ENCODE measurements at regions not wholly inside any gene's neighbourhood (a gene's known extent, or its start where the extent isn't known, plus 50 kb on each side); places are given as distances from the start of the nearest gene placed in this dataset.
"Not testable (repeated sequence)": the region's sequence is repeated elsewhere in the genome, so short reads cannot be mapped to it uniquely, and the experiment has no call there.

GRCh38 chr14:38973083-38973700 is 129.8 kb downstream of the SEC23A start:
- no peak for DNase-seq (ENCODE audit: low spot score)

GRCh38 chr14:38972511-38972910 is 130.5 kb downstream of the SEC23A start:
- DNase-seq (ENCODE audit: low spot score): no peak

- DNase-seq (ENCODE audit: low spot score): no peak
Measured at GRCh38 chr14:38971258-38971921, 131.6 kb downstream of the SEC23A start.

- DNase-seq (ENCODE audit: low spot score): no peak
Measured at GRCh38 chr14:38964630-38965029, 138.4 kb downstream of the SEC23A start.

GRCh38 chr14:38960946-38961531 is 142.0 kb downstream of the SEC23A start:
- no peak for DNase-seq (ENCODE audit: low spot score)

GRCh38 chr14:38959021-38959420 is 144.0 kb downstream of the SEC23A start:
- no peak for DNase-seq (ENCODE audit: low spot score)

GRCh38 chr14:38958589-38958988 is 144.4 kb downstream of the SEC23A start:
- DNase-seq (ENCODE audit: low spot score): no peak

DNA sequence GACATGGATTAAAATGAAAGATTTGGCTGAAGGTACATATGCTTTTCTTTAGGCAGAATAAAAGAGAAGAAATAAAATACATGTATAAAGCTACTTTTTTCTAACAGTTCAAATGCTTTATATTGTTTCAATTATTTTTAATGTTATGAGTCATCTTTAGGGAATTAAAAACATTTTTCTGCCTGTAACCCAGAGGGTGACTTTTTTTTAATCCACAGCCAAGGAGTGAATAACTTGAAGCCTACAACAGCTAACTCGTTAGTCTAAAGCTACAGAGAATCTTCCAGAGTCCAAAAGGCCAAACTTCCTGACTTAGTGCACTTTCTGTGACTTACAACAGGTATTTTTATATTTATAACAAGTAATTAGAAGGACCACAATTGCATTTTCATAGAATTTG is 151.6 kb downstream of the SEC23A start:
- DNase-seq (ENCODE audit: low spot score): no peak

- no peak for DNase-seq (ENCODE audit: low spot score)
Measured at GRCh38 chr14:38950676-38951075, 152.4 kb downstream of the SEC23A start.

GRCh38 chr14:38948576-38948975 is 154.5 kb downstream of the SEC23A start:
- DNase-seq (ENCODE audit: low spot score): no peak

- DNase-seq (ENCODE audit: low spot score): no peak
Measured at GRCh38 chr14:38948171-38948570, 154.9 kb downstream of the SEC23A start.

GRCh38 chr14:38947343-38947742 is 155.7 kb downstream of the SEC23A start:
- no peak for DNase-seq (ENCODE audit: low spot score)

- DNase-seq (ENCODE audit: low spot score): no peak
Measured at GRCh38 chr14:38944691-38945090, 158.3 kb downstream of the SEC23A start.

GRCh38 chr14:38941488-38941887 is 161.5 kb downstream of the SEC23A start:
- no peak for DNase-seq (ENCODE audit: low spot score)

DNA sequence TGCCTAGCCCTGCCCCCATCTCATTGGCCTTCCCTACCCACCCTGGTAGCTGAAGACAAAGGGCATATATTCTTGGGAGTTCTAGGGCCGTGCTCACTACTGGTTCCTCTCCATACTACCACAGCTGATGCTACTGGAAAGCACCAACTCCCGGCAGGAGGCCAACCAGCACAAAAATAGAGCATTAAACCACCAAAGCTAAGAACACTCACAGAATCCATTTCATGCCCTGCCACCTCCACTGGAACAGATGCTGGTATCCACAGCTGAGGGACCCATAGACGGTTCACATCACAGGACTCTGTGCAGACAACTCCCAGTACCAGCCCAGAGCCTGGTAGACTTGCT is 170.4 kb downstream of the SEC23A start:
- DNase-seq (ENCODE audit: low spot score): not testable (repeated sequence)

- DNase-seq (ENCODE audit: low spot score): no peak
Measured at GRCh38 chr14:38931969-38932652, 170.9 kb downstream of the SEC23A start.

DNA sequence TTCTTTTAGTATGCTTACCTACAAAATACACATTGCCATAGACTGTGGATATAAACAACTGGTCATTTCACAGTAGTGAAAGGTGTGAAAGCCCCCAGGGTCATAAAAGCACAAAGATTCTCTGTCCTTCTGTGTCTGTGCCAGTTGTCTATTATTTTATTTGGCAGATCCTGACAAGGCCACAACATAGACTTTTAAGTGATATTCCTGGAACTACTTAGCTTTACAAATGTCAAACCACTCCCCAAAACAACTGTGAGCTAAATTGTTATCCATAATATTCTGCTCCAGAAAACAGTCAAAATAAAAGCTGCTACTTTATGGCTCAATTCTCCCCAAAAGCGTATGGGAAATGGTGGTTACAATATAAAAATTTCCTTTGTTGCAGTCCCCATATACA is 172.1 kb downstream of the SEC23A start:
- no peak for DNase-seq (ENCODE audit: low spot score)

- DNase-seq (ENCODE audit: low spot score): no peak
Measured at GRCh38 chr14:38930022-38930421, 173.0 kb downstream of the SEC23A start.

GRCh38 chr14:38929416-38929815 is 173.6 kb downstream of the SEC23A start:
- no peak for DNase-seq (ENCODE audit: low spot score)

- DNase-seq (ENCODE audit: low spot score): not testable (repeated sequence)
Measured at GRCh38 chr14:38921893-38922292, 181.1 kb downstream of the SEC23A start.

DNA sequence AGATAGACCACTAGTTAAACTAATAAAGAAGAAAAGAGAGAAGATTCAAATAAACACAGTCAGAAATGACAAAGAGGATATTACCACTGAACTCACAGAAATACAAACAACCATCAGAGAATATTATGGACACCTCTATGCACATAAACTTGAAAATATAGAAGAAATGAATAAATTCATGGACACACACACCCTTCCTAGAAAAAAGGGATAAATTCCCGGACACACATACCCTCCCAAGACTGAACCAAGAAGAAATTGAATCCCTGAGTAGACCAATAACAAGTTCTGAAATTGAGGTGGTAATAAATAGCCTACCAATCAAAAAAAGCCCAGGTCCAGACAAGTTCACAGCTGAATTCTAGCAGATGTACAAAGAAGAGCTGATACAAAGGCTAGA is 187.9 kb downstream of the SEC23A start:
- no peak for DNase-seq (ENCODE audit: low spot score)

DNA sequence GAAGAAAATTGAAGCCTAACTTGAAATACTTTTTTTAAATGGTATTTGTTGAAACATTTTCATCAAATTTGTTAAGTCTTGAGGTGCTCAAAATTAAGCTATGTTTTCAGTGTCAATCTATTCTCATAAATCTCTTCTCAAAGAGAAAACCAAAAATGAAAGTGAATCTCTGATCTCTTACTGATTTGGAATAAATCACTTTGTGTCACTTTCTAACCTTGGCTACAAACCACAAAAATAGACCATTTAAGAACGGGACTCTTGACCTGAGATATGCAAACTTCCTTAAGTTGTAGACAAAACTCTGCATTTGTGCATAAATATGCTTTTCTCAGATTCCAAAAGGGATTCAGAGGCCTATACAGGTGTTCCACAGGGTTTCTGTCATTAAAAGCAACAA is 192.9 kb downstream of the SEC23A start:
- no peak for DNase-seq (ENCODE audit: low spot score)

GRCh38 chr14:38904959-38905358 is 198.1 kb downstream of the SEC23A start:
- no peak for DNase-seq (ENCODE audit: low spot score)
